ENCODE measurements at regions not wholly inside any gene's neighbourhood (a gene's known extent, or its start where the extent isn't known, plus 50 kb on each side); places are given as distances from the start of the nearest gene placed in this dataset.
"Not testable (repeated sequence)": the region's sequence is repeated elsewhere in the genome, so short reads cannot be mapped to it uniquely, and the experiment has no call there.

DNA sequence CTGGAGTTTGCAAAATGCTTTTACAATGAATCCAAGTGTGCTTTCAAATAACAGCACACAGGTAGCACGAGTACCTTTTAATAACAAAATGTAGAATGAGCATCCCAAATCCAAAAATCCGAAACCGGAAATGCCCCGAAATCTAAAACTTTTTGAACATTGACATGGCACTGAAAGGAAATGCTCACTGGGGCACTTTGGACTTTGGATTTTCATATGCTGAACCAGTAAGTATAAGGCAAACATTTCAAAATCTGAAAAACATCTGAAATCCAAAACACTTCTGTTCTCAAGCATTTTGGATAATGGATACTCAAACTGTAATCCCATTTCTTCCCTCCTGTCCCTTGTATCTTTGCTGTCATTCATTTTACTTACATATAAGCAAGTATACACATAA lies 50.1 kb downstream of the GCNT4 start:
- no peak for DNase-seq

DNA sequence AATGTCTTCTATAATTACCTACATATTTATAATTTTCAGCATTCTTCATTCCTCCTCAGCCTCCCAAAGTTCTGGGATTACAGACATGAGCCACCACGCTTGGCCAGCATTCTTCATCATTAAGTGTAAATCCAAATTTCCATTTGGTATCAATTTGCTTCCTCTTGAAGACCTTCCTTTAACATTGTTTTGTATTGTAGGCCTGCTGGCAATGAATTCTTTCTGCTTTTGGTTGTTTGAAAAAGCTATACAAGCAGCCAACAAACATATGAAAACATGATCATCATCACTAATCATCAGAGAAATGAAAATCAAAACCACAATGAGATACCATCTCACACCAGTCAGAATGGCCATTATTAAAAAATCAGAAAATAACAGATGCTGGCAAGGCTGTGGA lies 56.4 kb downstream of the GCNT4 start:
- DNase-seq: no peak

DNA sequence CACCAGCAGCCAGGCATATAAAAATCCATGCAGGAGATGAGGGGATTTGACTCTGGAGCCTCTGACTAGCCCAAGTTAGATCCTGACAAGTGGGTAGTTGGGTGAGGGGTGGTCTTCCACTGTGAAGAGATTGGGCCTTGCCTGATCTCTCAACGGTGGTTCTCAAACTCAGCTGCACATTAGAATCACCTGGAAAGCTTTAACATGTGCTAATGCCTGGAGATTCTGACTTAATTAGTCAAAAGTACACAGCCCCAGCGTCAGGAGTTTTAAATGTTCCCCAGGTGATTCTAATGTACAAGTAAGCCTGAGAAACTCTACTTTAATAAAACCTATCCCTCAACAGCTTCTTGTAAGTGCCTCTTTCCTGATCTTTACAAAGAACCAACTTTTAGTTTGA lies 57.5 kb downstream of the GCNT4 start:
- DNase-seq: no peak

- no peak for DNase-seq
Observed at GRCh38 chr5:74993743-74994142, 58.6 kb downstream of the GCNT4 start.

GRCh38 chr5:74992791-74993190 lies 59.6 kb downstream of the GCNT4 start:
- no peak for DNase-seq

DNA sequence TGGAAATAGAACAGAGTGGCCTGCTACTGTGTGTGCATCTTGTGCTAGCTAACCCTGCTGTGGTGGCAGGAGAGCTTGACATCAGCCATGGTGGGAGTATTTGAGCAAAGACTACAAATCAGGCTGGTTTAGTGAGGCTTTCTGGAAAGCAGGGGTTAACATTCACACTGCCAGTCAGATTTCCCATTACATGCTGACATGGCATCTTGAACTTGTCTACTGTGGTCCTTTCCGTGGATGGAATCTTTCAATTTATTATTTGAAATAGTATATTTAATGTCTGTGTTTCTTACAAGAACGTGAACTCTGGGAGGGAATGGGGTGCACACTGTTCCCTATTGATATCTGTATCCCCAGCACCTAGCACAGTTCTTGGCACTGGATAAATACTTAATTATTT lies 60.8 kb downstream of the GCNT4 start:
- DNase-seq: no peak

DNA sequence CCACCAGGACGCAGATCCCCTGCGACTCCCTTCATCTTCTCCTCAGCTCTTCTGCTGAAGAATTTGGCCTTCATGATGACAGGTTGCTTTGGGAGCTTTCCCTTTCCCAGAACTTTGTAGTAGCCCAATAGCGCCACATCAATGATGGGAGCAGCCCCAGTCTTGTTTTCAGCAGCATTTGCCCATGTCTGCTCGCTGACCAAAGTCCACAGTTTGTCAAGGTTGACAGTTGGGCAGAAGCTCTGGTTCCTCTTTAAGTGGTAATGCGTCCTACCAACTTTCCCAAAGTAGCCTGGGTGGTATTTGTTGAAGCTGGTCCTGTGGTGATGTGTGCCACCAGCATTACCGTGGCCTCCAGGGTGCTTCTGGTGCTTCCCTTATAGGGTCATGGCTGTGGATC lies 62.2 kb downstream of the GCNT4 start:
- no peak for DNase-seq

GRCh38 chr5:74988273-74988983 lies 63.9 kb downstream of the GCNT4 start:
- no peak for DNase-seq

DNA sequence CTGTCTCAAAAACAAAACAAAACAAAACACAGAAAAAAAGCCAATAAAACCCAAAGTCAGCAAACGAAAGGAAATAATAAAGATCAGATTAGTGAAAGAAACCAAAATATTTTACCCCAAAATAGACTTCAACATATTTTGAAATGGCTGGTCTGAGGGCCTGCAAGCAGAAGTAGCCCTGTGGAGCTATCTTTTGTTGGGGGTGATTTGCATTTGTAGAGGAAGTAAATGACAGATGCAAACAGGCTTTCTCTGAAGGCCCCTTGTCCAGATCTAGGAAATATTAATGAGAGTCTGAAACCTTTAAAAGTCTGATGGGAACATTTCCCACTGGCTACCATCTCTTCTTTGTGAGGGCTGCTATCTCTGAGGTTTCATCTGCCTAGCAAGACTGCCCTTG lies 74.0 kb downstream of the GCNT4 start:
- no peak for DNase-seq

DNA sequence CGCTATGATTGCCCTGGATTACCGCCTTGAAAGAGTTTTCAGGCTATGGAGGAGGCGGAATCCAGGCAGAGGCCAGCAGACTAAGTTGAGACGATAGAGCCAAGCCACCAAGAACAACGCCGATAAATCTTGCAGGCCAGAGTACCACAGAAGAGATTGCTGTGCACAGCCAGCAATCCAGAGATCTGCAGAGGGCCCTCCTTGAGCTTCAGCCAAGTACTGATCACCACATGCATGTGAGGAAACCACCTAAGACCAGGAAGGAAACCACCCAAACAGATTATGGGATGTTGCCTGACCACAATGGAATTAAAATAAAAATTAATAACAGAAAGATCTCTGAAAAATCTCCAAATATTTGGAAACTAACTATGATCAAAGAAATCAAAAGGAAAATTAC lies 74.9 kb downstream of the GCNT4 start:
- no peak for DNase-seq

DNA sequence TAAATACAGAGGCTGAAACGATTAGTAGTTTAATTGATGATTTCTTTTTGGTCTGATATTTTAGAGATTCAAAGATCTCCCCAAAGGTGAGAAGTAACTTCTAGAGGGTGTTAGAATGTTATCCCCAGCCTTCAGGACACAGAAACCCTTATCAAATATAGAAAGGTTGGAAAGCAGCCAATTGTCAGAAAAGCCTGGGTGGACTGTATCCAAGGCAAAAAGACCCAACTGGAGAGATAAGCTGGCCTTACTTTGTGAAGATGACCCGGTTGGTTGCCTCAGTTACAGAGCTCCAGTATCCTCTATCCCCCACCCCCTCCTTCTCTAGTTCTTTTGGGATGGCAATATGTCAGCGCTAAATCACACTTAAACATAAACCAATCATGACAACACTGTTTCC lies 75.7 kb downstream of the GCNT4 start:
- DNase-seq: no peak

DNA sequence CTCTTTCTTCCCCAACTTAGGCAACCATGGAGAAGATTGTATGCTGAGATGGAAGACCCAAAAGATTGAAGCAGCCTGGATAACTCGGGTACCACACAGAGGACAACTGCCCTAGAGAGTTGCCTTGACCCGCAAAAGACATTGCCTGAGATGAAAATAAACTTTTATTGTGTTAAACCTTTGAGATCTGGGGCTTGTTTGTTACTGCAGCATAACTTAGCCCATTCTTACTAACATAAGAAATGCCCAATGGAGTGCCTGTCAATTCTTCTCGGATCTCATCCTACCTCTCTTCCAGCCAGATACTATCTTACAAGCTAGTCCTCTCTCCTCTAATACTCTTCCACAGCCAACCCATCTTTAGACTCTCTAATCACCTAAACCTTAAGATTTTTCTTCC lies 76.8 kb downstream of the GCNT4 start:
- no peak for DNase-seq

- DNase-seq: no peak
Observed at GRCh38 chr5:74974451-74975091, 77.8 kb downstream of the GCNT4 start.

DNA sequence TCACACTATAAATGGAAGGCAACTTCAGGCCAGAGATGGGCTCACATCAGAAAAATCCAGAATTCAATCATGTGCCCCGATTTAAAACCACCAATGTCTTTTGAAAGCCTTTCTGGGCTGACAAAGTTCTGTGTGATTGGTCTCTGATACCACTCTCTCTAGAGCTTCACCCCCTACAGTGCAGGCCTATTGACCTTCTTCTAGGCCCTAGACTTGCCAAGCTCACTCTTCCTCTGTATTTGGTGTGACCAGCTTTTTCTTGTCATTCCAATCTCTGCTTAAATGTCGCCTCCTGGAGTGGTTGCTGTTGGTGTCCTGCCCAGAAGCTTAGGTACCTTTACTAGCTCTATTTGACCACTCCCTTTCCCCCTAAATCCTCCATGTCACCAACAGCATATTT lies 78.7 kb downstream of the GCNT4 start:
- no peak for DNase-seq

DNA sequence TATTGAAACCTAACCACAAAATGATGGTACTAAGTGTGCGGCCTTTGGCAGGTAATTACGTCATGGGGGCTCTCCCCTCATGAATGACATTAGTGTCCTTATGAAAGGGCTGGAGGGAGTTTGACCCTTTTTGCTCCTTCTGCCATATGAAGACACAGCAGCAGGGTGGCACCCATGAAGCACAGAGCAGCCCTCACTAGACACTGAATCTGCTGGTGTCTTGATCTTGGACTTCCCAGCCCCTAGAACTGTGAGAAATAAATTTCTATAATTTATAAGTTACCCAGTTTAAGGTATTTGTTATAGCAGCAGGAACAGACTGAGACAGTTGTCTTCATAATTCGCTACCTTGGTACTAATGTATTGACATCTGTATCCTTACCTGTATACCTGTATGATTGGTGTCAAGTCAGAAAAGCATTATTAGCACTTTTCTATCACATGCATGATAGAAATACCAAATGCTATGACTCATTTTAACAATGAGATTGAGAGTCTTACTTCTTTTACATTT lies 80.4 kb downstream of the GCNT4 start:
- DNase-seq: no peak

DNA sequence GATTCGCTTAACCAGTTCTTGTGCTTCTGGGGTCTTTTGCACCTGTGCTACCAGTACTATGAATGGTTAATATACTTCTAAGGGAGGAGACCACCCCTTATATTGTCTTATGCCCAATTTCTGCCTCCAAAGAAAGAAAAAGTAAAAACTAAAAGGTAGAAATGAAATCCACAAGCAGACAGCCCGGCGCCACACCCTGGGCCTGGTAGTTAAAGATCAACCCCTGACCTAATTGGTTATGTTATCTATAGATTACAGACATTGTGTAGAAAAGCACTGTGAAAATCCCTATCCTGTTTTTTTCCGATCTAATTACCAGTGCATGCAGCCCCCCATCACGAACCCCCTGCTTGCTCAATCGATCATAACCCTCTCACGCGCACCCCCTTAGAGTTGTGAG lies 81.5 kb downstream of the GCNT4 start:
- not testable (repeated sequence) for DNase-seq

GRCh38 chr5:74969726-74970125 lies 82.6 kb downstream of the GCNT4 start:
- DNase-seq: no peak

DNA sequence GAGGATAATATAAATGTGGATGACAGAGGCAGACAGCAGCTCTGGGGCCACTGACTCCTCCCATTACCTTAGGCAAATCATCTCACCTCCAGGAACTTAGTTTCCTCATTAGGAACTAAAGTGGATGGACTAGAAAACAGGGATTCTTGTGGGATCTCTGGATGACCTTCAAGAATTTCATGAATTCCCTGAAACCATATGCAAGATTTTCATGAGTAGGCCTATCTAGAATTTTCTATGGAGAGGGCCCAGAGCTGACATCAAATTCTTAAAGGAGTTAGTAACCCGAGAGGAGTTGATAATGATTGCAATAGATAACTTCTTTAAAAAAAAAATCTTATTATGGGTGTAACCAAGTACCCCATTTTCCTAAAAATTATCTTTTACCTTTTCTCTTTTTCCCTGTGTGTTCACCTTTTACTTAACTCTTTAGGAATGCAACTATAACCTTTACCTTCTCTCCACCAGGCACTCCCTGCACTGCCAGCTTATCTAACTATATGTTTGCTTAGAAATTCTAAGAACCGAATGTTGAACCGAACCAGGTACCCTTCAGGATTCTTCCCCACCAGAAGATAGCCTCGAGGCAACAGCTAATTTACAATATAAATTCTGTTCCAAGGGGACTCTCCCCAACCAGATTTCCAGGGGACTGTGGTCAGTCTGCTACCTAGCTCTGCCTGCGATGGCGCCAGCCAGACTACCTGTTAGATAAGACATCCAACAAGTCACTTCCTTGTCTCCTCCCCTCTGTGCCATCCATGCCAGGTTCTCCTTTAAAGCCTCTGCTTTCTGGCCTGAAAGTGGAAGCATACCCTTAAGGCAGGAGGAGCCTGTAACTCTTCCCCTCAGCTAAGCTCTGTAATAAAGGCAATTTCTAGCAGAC lies 86.0 kb downstream of the GCNT4 start:
- no peak for DNase-seq

DNA sequence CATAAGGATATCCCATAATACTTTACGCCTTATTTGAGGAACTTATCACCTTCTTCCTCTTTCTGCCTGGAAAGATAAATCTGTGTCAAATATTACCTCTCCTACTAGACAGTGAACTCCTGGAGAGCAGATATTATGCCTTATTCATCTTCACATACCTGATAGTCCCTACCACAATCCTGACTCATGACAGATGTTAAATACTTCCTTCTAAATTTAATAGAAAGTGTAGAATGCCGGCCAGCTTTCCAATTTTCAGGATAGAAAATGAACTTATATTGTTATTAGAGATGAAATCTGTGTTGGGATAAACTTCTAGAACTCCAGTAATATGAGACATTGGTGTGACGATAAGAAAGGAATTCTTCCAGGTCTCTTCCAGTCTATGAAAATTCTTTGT lies 89.0 kb downstream of the GCNT4 start:
- no peak for DNase-seq

DNA sequence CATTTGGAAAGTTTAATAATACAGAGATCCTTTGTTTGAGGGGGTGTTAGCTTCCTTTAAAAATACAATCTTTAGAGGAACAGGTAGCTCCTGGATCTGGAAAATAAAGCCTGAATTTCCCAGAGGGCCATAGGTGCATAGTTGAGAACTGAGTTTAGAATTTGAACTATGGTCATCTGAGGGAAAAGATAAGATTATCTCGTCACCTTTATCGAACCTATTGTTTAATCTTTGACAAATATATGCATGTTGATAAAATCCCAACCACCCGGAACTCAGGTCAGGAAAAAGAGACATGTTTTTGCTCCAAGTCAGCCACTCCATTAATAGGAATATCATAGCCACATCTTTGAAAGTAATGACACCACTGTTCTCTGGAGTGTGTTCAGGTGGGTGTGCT lies 91.7 kb upstream of the FAM169A start:
- no peak for DNase-seq

DNA sequence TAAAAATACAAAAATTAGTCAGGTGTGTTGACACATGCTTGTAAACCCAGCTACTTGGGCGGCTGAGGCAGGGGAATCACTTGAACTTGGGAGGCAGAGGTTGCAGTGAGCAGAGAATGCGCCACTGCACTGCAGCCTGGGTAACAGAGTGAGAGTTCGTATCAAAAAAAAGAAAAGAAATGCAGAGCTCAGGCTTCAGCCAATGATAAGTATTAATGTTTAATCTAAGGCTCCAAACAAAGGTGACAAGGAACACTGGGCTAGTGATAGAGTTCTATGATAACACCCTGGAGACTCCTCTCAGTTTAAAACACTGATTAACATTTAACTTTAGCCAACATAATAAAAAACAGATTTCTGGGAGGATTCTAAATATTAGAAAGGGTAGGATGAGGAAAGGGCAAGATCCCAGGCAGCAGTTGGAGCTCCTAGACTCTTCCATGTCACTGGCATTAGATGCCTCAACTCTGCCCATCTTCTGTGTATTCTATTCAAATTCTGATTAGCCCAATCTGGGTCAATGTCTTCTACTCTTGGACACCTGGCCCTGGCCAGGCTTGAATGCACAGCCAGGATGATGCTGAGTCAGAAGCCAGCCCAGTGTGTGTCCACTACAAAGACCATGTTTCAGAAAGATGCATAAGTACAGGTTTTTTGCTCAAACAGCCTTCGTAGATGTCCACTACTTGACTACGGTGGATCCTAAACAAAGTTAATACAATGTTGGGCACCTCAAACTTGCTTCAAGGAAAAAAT lies 91.0 kb upstream of the FAM169A start:
- DNase-seq: no peak

DNA sequence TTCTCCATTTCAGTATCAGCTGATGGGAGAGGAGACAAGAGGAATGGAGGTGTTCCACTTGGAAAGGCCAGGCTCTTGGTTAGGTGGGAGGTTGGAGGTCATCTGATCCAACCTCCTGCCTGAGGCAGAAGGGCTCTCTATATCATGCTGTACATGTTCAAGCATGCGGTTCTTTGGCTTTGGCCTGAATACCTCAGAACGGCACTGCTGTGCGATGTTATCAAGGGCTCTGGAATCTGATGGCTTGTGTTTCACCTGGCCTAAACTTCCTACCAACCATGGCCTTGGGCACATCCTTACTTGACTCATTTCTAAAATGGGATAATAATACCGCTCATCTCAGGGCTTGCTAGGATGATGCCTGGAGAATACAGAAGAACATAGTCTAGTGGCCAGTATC lies 90.1 kb upstream of the FAM169A start:
- DNase-seq: no peak

DNA sequence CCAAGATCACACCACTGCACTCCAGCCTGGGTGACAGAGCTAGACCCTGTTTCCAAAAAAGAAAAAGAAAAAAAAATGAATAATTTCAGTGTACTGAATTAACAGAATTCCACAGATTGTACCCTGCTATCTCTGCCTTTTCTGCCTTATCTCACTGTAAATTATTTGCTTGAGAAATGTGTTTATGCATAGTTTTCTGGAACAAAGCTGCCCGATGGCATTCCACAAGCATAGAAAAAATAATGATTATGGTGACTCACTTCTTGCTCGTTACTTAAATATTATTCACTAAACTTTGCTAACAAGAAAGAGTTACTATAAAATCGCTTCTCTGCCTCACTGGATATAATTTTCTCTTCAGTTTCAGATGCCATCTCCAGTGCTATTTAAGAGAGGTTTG lies 88.7 kb upstream of the FAM169A start:
- no peak for DNase-seq
